NCI-H146 (cell line): ENCODE measurements at regions not wholly inside any gene's neighbourhood (a gene's known extent, or its start where the extent isn't known, plus 50 kb on each side); places are given as distances from the start of the nearest gene placed in this dataset.
"Not testable (repeated sequence)": the region's sequence is repeated elsewhere in the genome, so short reads cannot be mapped to it uniquely, and the experiment has no call there.

ENCODE experiments used
- DNase-seq: peaks from one replicate; lab custom pipeline; 2025; lab: John Stamatoyannopoulos, UW

DNA sequence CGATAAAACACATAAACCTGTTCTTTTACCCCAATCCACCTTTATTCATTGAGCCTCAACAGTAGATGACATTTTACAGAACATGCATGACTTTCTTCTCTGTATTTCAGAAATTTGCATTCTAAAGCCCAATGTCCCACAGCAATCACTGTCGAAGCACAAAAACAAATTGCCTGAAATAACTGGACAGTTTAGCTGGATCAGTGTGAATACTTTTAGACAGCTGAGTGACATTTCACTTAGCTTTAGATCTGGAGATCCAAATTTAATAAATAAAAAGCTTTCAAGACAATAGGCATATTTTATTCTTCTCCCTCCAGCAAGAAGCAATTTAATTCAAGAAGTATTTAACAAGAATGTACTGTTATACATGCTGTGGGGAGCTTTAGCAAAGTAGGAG, 109.1 kb upstream of the FSCB start:
- no peak for DNase-seq

DNA sequence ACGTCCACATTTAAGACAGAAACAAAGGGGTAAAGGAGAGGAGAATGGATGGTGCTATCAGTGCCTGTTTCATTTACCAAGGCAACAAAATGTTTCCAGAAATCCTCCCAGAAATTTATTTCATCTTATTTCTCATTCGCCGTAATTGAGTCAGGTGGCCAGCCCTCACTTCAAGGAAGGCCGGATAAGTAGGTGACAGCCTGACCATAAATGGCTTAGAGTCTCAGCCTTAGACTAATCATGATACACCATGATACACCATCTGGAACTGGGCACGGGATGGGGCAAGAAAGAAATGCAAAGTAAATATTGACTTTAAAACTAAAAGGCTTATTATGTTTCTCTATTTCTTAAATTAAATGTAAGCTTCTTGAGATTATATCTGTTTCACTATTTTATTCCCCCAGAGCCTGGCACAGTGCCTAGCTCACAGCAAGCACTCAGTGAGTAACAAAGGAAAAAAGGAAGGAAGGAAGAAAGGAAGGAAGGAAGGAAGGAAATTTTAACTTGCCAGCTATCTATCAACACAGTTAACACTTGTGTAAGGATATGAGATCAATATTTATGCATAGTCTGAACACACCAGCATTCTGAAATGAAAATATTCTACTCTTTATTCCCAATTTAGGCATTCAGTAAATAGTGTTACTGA, 106.1 kb upstream of the FSCB start:
- DNase-seq, result no peak

DNA sequence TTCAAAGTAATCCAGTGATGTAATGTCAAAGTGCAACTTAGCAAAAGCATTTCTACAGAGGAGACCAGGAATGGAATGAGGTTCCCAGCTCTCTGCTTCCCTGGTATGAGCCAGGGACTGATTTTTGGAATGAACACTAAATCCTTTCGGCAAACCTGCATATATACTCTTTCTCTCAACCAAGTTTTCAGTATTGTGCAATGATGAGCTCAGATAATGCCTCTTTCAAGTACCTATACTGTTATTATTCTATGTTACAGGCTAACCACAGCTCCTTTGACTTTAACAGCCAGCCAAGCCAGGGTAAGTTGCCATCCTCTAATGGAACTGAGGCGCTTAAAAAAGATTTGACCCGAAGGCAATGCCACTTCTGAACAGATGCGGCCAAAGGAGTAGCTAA, 104.9 kb upstream of the FSCB start:
- no peak for DNase-seq

DNA sequence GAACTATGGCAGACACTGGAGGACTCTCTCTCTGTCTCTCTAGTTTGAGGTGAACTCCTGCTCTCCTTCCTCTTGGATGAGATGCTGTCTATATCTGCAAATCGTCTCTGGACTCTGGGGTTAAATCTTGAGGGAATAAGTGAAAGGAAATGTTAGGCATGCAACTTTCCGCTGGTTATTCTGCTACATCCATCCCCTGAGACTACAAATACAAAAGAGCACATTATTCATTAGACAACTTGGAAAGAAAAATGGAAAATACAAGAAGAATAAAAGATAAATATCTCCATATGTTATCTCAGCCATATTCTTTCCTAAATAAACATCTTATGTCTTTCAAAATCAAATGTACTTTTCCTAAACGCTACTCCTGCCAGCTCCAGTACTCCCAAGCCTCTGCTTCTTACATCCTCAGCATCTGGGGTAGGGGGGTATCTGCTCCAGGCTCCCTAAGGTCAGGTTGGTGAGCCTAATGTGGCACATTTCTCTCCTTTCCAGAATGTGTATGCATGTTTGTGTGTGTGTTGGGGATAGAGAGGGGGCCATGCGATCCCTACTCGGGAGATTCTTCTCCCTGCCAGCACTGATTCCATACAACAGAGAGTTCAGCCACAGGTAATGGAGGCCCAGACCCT, 102.9 kb upstream of the FSCB start:
- DNase-seq, result no peak

DNA sequence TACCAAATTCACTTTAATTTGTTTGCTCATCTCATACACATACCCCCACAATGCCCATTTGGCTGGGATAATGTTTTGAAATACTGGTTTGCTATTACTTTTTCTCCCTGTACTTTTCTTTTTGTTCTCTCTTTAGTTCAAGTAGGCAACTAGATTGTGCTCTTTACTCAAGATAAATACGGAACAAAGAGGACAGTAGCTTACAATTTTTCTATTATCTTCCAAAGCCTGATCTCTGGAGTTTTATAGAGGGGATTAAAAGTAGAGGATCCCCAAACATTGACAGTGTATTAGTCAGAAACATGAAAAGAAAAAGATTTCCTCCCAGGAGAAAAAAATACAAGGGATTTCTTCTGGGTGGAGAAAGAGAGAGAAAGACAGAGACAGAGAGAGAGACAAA, 102.1 kb upstream of the FSCB start:
- peak; percentile 57 for DNase-seq

DNA sequence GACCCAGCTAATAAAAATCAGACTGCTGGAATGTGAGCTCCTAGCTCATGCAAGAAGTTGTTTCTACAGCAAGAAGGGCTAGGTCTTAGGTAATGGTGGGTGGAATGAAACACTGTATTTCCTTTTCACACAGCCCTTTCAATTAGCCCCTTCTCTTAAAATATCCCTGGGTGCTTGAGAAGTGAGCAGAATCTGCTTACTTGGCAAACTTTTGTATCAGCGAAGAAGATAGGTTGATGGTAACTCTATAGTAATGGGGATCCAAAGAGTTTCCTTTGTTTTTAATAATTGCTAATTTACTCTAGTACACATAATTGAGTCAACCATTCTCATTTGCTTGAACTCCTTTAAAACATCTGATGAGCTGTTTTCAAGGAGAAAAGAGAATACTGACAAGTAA, 100.6 kb upstream of the FSCB start:
- no peak for DNase-seq

- DNase-seq, result no peak
These were observed 99.5 kb upstream of the FSCB start for GRCh38 chr14:44606576-44606975.

DNA sequence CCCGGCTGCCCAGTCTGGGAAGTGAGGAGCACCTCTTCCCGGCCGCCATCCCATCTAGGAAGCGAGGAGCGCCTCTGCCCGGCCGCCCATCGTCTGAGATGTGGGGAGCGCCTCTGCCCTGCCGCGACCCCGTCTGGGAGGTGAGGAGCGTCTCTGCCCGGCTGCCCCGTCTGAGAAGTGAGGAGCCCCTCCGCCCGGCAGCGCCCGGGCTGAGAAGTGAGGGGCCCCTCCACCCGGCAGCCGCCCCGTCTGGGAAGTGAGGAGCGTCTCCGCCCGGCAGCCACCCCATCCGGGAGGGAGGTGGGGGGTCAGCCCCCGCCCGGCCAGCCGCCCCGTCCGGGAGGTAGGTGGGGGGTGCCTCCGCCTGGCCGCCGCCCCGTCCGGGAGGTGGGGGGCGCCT, 94.2 kb upstream of the FSCB start:
- not testable (repeated sequence) for DNase-seq

DNA sequence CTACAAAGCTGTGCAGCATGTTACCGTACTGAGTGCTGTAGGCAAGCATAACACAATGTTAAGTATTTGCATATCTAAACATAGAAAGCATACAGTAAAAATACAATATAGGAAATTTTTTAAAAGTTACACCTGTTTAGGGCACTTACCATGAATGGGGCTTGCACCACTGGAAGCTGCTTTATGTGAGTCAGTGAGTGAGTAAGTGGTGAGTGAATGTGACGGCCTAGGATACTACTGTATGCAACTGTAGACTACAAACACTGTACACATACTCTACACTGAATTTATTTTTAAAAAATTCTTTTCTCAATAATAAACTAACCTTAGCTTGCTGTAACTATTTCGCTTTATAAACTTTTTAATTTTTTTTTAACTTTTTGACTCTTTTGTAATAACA, 82.1 kb upstream of the FSCB start:
- DNase-seq, result no peak

DNA sequence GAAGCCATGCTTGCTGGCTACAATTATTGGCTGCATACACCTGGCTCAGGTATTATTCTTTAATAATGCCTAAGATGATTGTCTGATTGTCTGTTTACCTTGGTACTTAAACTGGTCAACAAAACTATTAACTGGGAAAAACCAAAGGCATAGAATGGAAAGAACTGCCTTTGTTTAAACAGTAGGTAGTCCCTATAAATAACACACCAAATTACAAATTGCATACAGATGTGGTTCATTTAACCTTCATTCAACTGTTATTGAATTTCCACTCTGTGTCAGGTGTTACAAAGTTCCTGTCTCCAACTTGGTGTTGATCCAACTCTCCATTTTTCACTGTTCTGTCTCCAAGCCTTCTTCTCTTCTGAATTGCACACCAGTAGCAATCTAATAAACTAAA, 79.8 kb upstream of the FSCB start:
- peak; percentile 96 for DNase-seq

DNA sequence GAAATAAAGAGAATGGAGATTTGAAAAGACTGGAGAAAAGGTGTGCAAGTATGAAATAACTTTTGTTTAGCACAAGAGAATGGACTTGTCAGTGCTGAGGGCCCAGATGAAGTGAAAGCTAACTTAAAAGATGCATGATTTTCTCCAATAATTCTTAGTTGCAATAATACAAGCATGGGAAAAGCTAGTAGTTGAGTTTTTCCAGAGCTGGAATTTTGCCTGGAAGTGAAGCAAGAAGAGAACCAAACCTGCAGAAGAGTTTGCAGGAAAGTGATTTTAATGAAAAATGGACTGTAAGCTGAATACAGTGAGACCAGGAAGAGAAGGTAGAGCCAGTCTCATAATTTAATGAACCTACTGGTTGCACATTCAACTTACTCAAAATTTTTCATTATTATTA, 69.3 kb upstream of the FSCB start:
- DNase-seq, result no peak

DNA sequence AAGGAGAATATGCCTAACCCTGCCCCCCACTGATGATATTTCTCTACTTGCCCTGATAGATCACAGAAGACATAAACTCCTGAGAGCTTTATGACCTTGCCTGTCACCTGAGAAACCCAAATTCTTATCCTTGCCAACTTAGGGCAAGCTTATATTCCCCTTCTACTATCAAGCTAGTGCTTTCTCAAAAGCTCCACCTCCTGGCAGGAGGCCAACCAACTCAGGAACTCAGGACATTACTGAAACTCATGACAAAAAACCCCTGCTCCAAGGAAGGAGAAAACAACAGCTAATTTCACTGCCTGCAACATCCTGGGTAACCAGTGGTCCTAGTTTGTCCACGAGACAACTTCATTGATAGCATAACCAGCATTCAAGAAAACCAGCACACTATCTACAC, 60.9 kb upstream of the FSCB start:
- DNase-seq, result no peak

DNA sequence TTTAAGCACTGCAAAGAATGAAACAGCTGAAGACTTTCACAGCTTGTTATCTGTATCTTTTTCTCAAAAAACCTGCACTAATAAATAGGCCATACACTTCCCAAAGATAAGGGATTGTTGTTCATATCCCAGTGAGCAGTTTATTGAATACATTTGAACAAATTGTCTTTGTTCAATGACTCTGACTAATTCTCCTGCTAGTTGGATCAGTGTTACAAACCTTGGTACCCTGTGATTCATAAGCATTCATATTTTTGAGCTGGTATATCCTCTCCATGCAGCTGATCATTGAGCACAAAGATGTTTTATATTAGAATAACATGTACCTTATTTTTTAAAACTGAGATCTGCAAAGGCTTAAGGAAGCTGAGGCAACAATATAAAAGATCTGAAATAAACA, 58.9 kb upstream of the FSCB start:
- no peak for DNase-seq

DNA sequence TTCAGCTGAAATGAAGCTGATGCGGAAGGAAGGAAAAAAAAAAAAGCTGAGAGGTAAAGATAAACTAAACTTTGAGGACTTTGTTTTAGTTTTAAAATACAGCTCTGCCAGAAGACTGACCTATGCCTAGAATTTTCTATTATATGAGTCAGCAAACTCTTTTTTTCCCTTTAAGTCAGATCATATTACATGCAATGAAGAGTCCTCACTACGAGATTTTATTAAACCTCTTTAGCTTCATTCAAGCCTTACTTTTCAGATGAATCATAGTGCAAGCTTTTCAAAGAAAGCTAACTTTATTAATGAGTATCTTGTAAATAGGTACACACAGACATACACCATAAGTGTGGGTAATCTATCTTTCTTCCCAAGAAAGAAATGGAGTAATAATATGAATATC, 57.8 kb upstream of the FSCB start:
- DNase-seq, result no peak
